Fibroblast of lung (primary cell): ENCODE measurements at regions not wholly inside any gene's neighbourhood (a gene's known extent, or its start where the extent isn't known, plus 50 kb on each side); places are given as distances from the start of the nearest gene placed in this dataset.

Experiments used
- DNase-seq, 2 donors: peaks; one replicate each; pipeline versions ENCODE4 v3.0.0 to v3.0.0-alpha.2; 2010; ENCODE audit warnings: low read depth in 2 of 2
- H2AFZ ChIP-seq: 2 replicates; pipeline ENCODE4 v1.5.1; 2012; ENCODE audit warnings: low read length, control low read depth, inconsistent platforms
- H3K27ac ChIP-seq: 2 replicates; pipeline ENCODE4 v1.5.1; 2011; ENCODE audit warnings: low read length, control low read depth; ENCODE audit not compliant: insufficient read depth
- H3K27me3 ChIP-seq: 2 replicates; pipeline ENCODE4 v1.5.1; 2011; ENCODE audit warnings: mild to moderate bottlenecking, low read length; ENCODE audit not compliant: control insufficient read depth, insufficient read depth
- H3K36me3 ChIP-seq: 2 replicates; pipeline ENCODE4 v1.5.1; 2011; ENCODE audit warnings: low read length; ENCODE audit not compliant: control insufficient read depth, insufficient read depth
- H3K4me1 ChIP-seq: 2 replicates; pipeline ENCODE4 v1.5.1; 2011; ENCODE audit warnings: low read length; ENCODE audit not compliant: control insufficient read depth, insufficient read depth; ENCODE audit errors: extremely low read depth
- H3K4me2 ChIP-seq: 2 replicates; pipeline ENCODE4 v1.5.1; 2011; ENCODE audit warnings: low read length, control low read depth; ENCODE audit not compliant: insufficient read depth; ENCODE audit errors: extremely low read depth
- H3K4me3 ChIP-seq, 4 experiments: fragments of 200-600 bp in 1 of 4; sonication (generic) in 1 of 4; replicated peaks in 1 of 4; 2 replicates each; pipeline ENCODE4 v1.5.1; 2011 to 2016; ENCODE audit warnings: low read length in 4 of 4, low read depth in 3 of 4, mild to moderate bottlenecking in 3 of 4, control low read depth in 2 of 4, inconsistent platforms in 1 of 4, mixed read lengths in 1 of 4; ENCODE audit not compliant: insufficient read depth in 1 of 4; ENCODE audit errors: control extremely low read depth in 1 of 4
- H3K79me2 ChIP-seq: 2 replicates; pipeline ENCODE4 v1.5.1; 2012; ENCODE audit warnings: mild to moderate bottlenecking, low read length, inconsistent platforms; ENCODE audit not compliant: control insufficient read depth, insufficient read depth
- H3K9ac ChIP-seq: 2 replicates; pipeline ENCODE4 v1.5.1; 2011; ENCODE audit warnings: mild to moderate bottlenecking, low read length, control low read depth; ENCODE audit not compliant: insufficient read depth
- H3K9me3 ChIP-seq: 2 replicates; pipeline ENCODE4 v1.5.1; 2012; ENCODE audit warnings: low read depth, low read length; ENCODE audit not compliant: control insufficient read depth, insufficient read depth
- H4K20me1 ChIP-seq: 2 replicates; pipeline ENCODE4 v1.5.1; 2011; ENCODE audit warnings: low read length; ENCODE audit not compliant: control insufficient read depth, insufficient read depth; ENCODE audit errors: extremely low read depth
- EZH2 ChIP-seq: IDR thresholded peaks from 2 replicates; pipeline ENCODE4 v1.5.1; 2012; ENCODE audit warnings: low read length, control low read depth, mild to moderate bottlenecking; ENCODE audit errors: missing control alignments
- TF ChIP-seq, protein P1 (sequence below), 2 donors: IDR thresholded peaks in 1 of 2; conservative IDR thresholded peaks in 1 of 2; 1 replicate in 1 of 2; 2 replicates in 1 of 2; pipeline ENCODE4 v1.5.1; 2011 to 2012; ENCODE audit warnings: low read length in 2 of 2, control low read depth in 1 of 2, inconsistent platforms in 1 of 2, low read depth in 1 of 2, mild to moderate bottlenecking in 1 of 2

DNA sequence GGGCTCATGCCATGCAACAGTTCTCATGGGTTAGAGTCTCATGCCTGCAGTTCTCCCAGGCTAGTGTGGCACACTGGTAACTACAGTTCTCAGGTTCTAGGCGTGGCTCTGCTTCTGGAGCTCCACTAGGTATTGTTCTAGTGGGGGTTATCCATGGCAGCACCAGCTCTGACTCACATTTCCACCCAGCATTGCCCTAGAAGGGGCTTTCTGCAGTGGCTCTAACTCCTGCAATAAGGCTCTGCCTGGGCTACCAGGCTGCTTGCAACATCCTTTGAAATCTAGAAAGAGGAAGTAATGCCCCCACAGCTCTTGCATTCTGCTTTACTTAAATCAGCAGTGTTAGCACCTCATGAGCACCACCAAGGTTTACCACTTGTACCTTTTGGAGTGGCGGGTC is 220.3 kb upstream of the ARID2 start:
- Histone ChIP-seq H3K9me3 (no peaks in the 10 kb centered on the region), H3K27ac (no peak overlapping the region), H3K4me3 (no peak overlapping the region), H4K20me1 (no peaks in the 10 kb centered on the region), H2AFZ (no peak overlapping the region), H3K36me3 (no peaks in the 10 kb centered on the region), H3K79me2 (no peaks in the 10 kb centered on the region), H3K4me2 (no peak overlapping the region), H3K27me3 (no peaks in the 10 kb centered on the region), H3K9ac (no peak overlapping the region), H3K4me1 (no peaks in the 10 kb centered on the region)
- TF ChIP-seq, protein P1, sequence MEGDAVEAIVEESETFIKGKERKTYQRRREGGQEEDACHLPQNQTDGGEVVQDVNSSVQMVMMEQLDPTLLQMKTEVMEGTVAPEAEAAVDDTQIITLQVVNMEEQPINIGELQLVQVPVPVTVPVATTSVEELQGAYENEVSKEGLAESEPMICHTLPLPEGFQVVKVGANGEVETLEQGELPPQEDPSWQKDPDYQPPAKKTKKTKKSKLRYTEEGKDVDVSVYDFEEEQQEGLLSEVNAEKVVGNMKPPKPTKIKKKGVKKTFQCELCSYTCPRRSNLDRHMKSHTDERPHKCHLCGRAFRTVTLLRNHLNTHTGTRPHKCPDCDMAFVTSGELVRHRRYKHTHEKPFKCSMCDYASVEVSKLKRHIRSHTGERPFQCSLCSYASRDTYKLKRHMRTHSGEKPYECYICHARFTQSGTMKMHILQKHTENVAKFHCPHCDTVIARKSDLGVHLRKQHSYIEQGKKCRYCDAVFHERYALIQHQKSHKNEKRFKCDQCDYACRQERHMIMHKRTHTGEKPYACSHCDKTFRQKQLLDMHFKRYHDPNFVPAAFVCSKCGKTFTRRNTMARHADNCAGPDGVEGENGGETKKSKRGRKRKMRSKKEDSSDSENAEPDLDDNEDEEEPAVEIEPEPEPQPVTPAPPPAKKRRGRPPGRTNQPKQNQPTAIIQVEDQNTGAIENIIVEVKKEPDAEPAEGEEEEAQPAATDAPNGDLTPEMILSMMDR (conservative IDR thresholded peaks at IDR 0.05 in 1 of 2, IDR thresholded peaks at IDR 0.05 in 1 of 2; ENCODE audit: low read depth in 1 of 2, low read length in 2 of 2): no peak
- TF ChIP-seq EZH2: no peak
- no peak for DNase-seq

DNA sequence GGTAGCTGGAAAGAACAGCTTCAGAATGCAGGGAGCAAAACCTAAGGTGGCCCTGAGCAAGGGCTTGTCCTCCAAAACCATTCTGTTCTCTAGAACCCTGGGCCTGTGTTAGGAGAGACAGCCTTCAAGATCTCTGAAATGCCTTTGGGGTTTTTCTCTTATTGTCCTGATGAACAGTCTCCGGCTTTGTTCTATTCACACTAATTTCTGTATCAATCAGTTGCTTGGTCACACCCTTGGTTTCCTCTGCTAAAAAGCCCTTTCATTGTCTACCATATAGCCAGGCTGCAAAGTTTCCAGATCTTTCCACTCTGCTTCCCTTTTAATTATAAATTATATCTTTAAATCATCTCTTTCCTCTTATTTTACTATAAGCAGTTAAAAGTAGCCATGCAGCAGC is 219.9 kb upstream of the ARID2 start:
- H3K36me3 ChIP-seq: no peaks in the 10 kb centered on the region
- H3K9me3 ChIP-seq: no peaks in the 10 kb centered on the region

DNA sequence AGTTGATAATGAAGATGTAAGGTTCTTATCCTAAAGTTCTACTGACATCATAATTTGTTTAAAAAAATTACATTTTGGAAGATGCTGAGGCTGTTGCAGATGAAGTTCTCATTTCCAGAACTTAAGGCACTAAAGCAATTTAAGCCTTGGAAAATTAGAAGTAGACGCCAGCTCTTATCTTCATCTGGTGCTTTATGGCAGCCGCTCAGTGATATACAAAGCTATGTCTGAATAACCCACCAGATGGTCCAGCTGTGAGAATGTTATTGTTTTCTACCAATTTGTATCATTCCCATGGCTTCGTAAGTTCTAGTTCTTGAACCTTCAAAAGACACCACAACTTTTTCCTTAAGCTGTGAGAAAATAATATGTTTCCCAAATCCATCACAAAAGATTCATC is 212.1 kb upstream of the ARID2 start:
- Histone ChIP-seq H3K4me3 (no peak overlapping the region), H3K9ac (no peak overlapping the region), H3K9me3 (no peaks in the 10 kb centered on the region), H3K79me2 (no peaks in the 10 kb centered on the region), H3K4me2 (no peak overlapping the region), H3K27me3 (no peaks in the 10 kb centered on the region), H3K4me1 (no peaks in the 10 kb centered on the region), H4K20me1 (no peaks in the 10 kb centered on the region), H3K36me3 (no peaks in the 10 kb centered on the region), H3K27ac (no peak overlapping the region), H2AFZ (no peak overlapping the region)
- TF ChIP-seq, protein P1 (conservative IDR thresholded peaks at IDR 0.05 in 1 of 2, IDR thresholded peaks at IDR 0.05 in 1 of 2; ENCODE audit: low read depth in 1 of 2, low read length in 2 of 2): no peak
- TF ChIP-seq EZH2: no peak
- no peak for DNase-seq

More for the DNA sequence above, 219.9 kb upstream of the ARID2 start:
- Histone ChIP-seq H3K4me3 (no peak overlapping the region), H3K27ac (no peak overlapping the region), H3K4me1 (no peaks in the 10 kb centered on the region), H2AFZ (no peak overlapping the region), H3K79me2 (no peaks in the 10 kb centered on the region), H3K9ac (no peak overlapping the region), H3K27me3 (no peaks in the 10 kb centered on the region), H3K4me2 (no peak overlapping the region), H4K20me1 (no peaks in the 10 kb centered on the region)
- no peak for TF ChIP-seq EZH2
- TF ChIP-seq, protein P1 (conservative IDR thresholded peaks at IDR 0.05 in 1 of 2, IDR thresholded peaks at IDR 0.05 in 1 of 2; ENCODE audit: low read depth in 1 of 2, low read length in 2 of 2): no peak
- DNase-seq: no peak
